SK-N-SH (cell line): ENCODE measurements at regions not wholly inside any gene's neighbourhood (a gene's known extent, or its start where the extent isn't known, plus 50 kb on each side); places are given as distances from the start of the nearest gene placed in this dataset.

ENCODE experiments used
- CTCF ChIA-PET: fragments of 300-600, 350-600 bp; formaldehyde crosslinking; extraction: SDS; loops from one replicate; lab custom pipeline; 2021; lab: Yijun Ruan, JAX
- POLR2A ChIA-PET: fragments of 350-600 bp; sonication (Branson Sonifier 250); formaldehyde crosslinking; extraction: SDS; loops from one replicate; lab custom pipeline; 2020; ENCODE audit warnings: antibody characterized with exemption, inconsistent platforms; lab: Yijun Ruan, JAX
- DNase-seq: peaks from one replicate; pipeline ENCODE4 v3.0.0; 2012
- H2AFZ ChIP-seq: fragments of 200-600 bp; sonication (generic); 2 replicates; pipeline ENCODE4 v1.8.1; 2016; ENCODE audit warnings: antibody characterized with exemption, mild to moderate bottlenecking, low read depth
- H3F3A ChIP-seq: fragments of 200-600 bp; sonication (generic); replicated peaks from 2 replicates; pipeline ENCODE3; 2016; ENCODE audit warnings: antibody characterized with exemption, mild to moderate bottlenecking; ENCODE audit not compliant: insufficient read depth
- H3K27ac ChIP-seq, 2 experiments: fragments of 200-500 bp in 1 of 2; fragments of 200-600 bp in 1 of 2; sonication (Bioruptor generic) in 1 of 2; sonication (generic), shearing (Covaris generic) in 1 of 2; 2 replicates each; pipeline versions ENCODE4 v1.5.1 to v1.6.1; 2014 to 2016; ENCODE audit warnings: low read depth in 2 of 2, inconsistent platforms in 1 of 2, low read length in 1 of 2, mild to moderate bottlenecking in 1 of 2, mixed read lengths in 1 of 2
- H3K27me3 ChIP-seq: fragments of 200-600 bp; sonication (generic), shearing (Covaris generic); 2 replicates; pipeline ENCODE4 v1.6.1; 2016; ENCODE audit warnings: mixed run types; ENCODE audit not compliant: insufficient read depth
- H3K36me3 ChIP-seq, 2 experiments: fragments of 200-500 bp in 1 of 2; fragments of 200-600 bp in 1 of 2; sonication (Bioruptor generic) in 1 of 2; sonication (generic) in 1 of 2; replicated peaks in 1 of 2; 2 replicates each; pipeline versions ENCODE3 to v1.5.1; 2014 to 2016; ENCODE audit warnings: low read length in 1 of 2, mild to moderate bottlenecking in 1 of 2; ENCODE audit not compliant: insufficient read depth in 2 of 2, control insufficient read depth in 1 of 2
- H3K4me1 ChIP-seq, 2 experiments: fragments of 200-500 bp in 1 of 2; fragments of 200-600 bp in 1 of 2; sonication (Bioruptor generic) in 1 of 2; sonication (generic), shearing (Covaris generic) in 1 of 2; 2 replicates each; pipeline versions ENCODE4 v1.5.1 to v1.6.1; 2014 to 2016; ENCODE audit warnings: low read depth in 1 of 2, low read length in 1 of 2, mixed run types in 1 of 2; ENCODE audit not compliant: insufficient read depth in 2 of 2, control insufficient read depth in 1 of 2
- H3K4me2 ChIP-seq: fragments of 200-600 bp; sonication (generic), shearing (Covaris generic); 2 replicates; pipeline ENCODE4 v1.6.1; 2017; ENCODE audit warnings: mixed run types
- H3K4me3 ChIP-seq, 2 experiments: fragments of 200-500 bp in 1 of 2; fragments of 200-600 bp in 1 of 2; sonication (Bioruptor generic) in 1 of 2; sonication (generic), shearing (Covaris generic) in 1 of 2; 2 replicates each; pipeline versions ENCODE4 v1.5.1 to v1.8.1; 2014 to 2016; ENCODE audit warnings: low read depth in 2 of 2, inconsistent platforms in 1 of 2, low read length in 1 of 2, mild to moderate bottlenecking in 1 of 2, mixed read lengths in 1 of 2, moderate library complexity in 1 of 2
- H3K79me2 ChIP-seq: fragments of 200-600 bp; sonication (generic); 2 replicates; pipeline ENCODE4 v1.8.1; 2017; ENCODE audit warnings: mild to moderate bottlenecking; ENCODE audit not compliant: insufficient read depth
- H3K9ac ChIP-seq: fragments of 200-600 bp; sonication (generic); 2 replicates; pipeline ENCODE4 v1.6.1; 2017; ENCODE audit warnings: mixed run types
- H3K9me2 ChIP-seq: fragments of 200-600 bp; sonication (generic); 2 replicates; pipeline ENCODE4 v1.6.1; 2017; ENCODE audit warnings: mixed run types
- H3K9me3 ChIP-seq: fragments of 200-600 bp; sonication (generic); 2 replicates; pipeline ENCODE4 v1.6.1; 2017; ENCODE audit warnings: mixed run types, mild to moderate bottlenecking, moderate library complexity
- H4K20me1 ChIP-seq: fragments of 200-600 bp; sonication (generic); 2 replicates; pipeline ENCODE4 v1.6.1; 2017; ENCODE audit warnings: mild to moderate bottlenecking, mixed run types; ENCODE audit not compliant: insufficient read depth
- CHD2 ChIP-seq: fragments of 150-350 bp; IDR thresholded peaks from 2 replicates; pipeline ENCODE4 v1.6.1; 2018; ENCODE audit warnings: low read length; ENCODE audit not compliant: partially characterized antibody
- EP300 ChIP-seq, 2 experiments: IDR thresholded peaks; 2 replicates each; pipeline versions ENCODE4 v1.4.0 to v1.6.1; 2012; ENCODE audit warnings: borderline replicate concordance in 1 of 2, low read depth in 1 of 2, low read length in 1 of 2
- FOXJ3 ChIP-seq: sonication (generic); formaldehyde crosslinking; IDR thresholded peaks from 2 replicates; pipeline ENCODE4 v1.5.1; 2020; ENCODE audit warnings: mild to moderate bottlenecking, missing genetic modification reagents
- FOXM1 ChIP-seq: IDR thresholded peaks from 2 replicates; pipeline ENCODE4 v1.4.0; 2012; ENCODE audit warnings: low read depth, mild to moderate bottlenecking
- JUND ChIP-seq: IDR thresholded peaks from 2 replicates; pipeline ENCODE4 v1.4.0; 2012
- MAX ChIP-seq: IDR thresholded peaks from 2 replicates; pipeline ENCODE4 v1.4.0; 2012; ENCODE audit warnings: low read depth
- NFIC ChIP-seq: IDR thresholded peaks from 2 replicates; pipeline ENCODE4 v1.4.0; 2012; ENCODE audit warnings: borderline replicate concordance
- NRF1 ChIP-seq: IDR thresholded peaks from 2 replicates; pipeline ENCODE4 v1.6.1; 2012; ENCODE audit warnings: low read depth, mild to moderate bottlenecking, low read length
- POLR2AphosphoS5 ChIP-seq: IDR thresholded peaks from 2 replicates; pipeline ENCODE4 v1.6.1; 2012; ENCODE audit warnings: low read depth, low read length
- RAD21 ChIP-seq: IDR thresholded peaks from 2 replicates; pipeline ENCODE4 v1.6.1; 2012; ENCODE audit warnings: mild to moderate bottlenecking, low read length
- RCOR1 ChIP-seq: fragments of 150-350 bp; IDR thresholded peaks from 2 replicates; pipeline ENCODE4 v1.6.1; 2017; ENCODE audit warnings: antibody characterized with exemption, low read length
- RFX5 ChIP-seq: IDR thresholded peaks from 2 replicates; pipeline ENCODE4 v1.6.1; 2012; ENCODE audit warnings: mild to moderate bottlenecking, improper control_type of control experiment, low read length
- TAF1 ChIP-seq: IDR thresholded peaks from 2 replicates; pipeline ENCODE4 v1.6.1; 2012; ENCODE audit warnings: low read depth, mild to moderate bottlenecking, low read length, moderate library complexity, borderline replicate concordance
- TCF12 ChIP-seq: IDR thresholded peaks from 2 replicates; pipeline ENCODE4 v1.4.0; 2012
- USF1 ChIP-seq: IDR thresholded peaks from 2 replicates; pipeline ENCODE4 v1.4.0; 2012; ENCODE audit warnings: low read depth, borderline replicate concordance
- USF2 ChIP-seq: fragments of 150-350 bp; IDR thresholded peaks from 2 replicates; pipeline ENCODE4 v1.6.1; 2017; ENCODE audit warnings: antibody characterized with exemption, low read length, low read depth, borderline replicate concordance
- YY1 ChIP-seq: IDR thresholded peaks from 2 replicates; pipeline ENCODE4 v1.4.0; 2012; ENCODE audit warnings: low read depth, mild to moderate bottlenecking
- ZBTB33 ChIP-seq: IDR thresholded peaks from 2 replicates; pipeline ENCODE4 v1.4.0; 2012; ENCODE audit warnings: low read depth, borderline replicate concordance
- WGBS: methylation state at CpG from one replicate; pipeline ENCODE4 v1.1.6; 2017; ENCODE audit warnings: low lambda C conversion rate; 5-methylcytosine and 5-hydroxymethylcytosine counted together

GRCh38 chr13:53326716-53327115 lies 298.1 kb downstream of the OLFM4 start:
- H3K9ac ChIP-seq: no peak overlapping the region
- H2AFZ ChIP-seq: no peak overlapping the region
- H3F3A ChIP-seq: no peaks in the 10 kb centered on the region
- DNase-seq: no peak
- H3K27me3 ChIP-seq: no peaks in the 10 kb centered on the region
- H3K27ac ChIP-seq: no peak overlapping the region
- whole genome bisulfite sequencing: 0% methylated on average over 1 of the region's 1 CpG
- no peaks in the 10 kb centered on the region for H3K79me2 ChIP-seq
- no peaks in the 10 kb centered on the region for H3K9me3 ChIP-seq
- CTCF ChIA-PET: no interaction called here
- H4K20me1 ChIP-seq: no peaks in the 10 kb centered on the region
- TF ChIP-seq POLR2AphosphoS5: no peak
- no peak for TF ChIP-seq CHD2
- TF ChIP-seq TAF1: no peak
- POLR2A ChIA-PET: no interaction called here
- H3K36me3 ChIP-seq: no peaks in the 10 kb centered on the region
- H3K4me2 ChIP-seq: no peak overlapping the region
- H3K4me1 ChIP-seq: no peaks in the 10 kb centered on the region
- H3K4me3 ChIP-seq: no peak overlapping the region
- no peaks in the 10 kb centered on the region for H3K9me2 ChIP-seq

- Histone ChIP-seq H3F3A (no peaks in the 10 kb centered on the region), H3K4me1 (no peaks in the 10 kb centered on the region), H3K36me3 (no peaks in the 10 kb centered on the region), H3K4me2 (no peak overlapping the region), H3K27ac (no peak overlapping the region), H3K9me2 (no peaks in the 10 kb centered on the region), H3K9ac (no peak overlapping the region), H3K4me3 (no peak overlapping the region), H2AFZ (no peak overlapping the region), H3K79me2 (no peaks in the 10 kb centered on the region), H3K27me3 (no peaks in the 10 kb centered on the region), H3K9me3 (no peaks in the 10 kb centered on the region), H4K20me1 (no peaks in the 10 kb centered on the region)
- no peak for DNase-seq
- TF ChIP-seq EP300 (IDR thresholded peaks at IDR 0.05; ENCODE audit: borderline replicate concordance in 1 of 2, low read depth in 1 of 2, low read length in 1 of 2): no peak
- TF ChIP-seq POLR2AphosphoS5: no peak
- TF ChIP-seq FOXM1: no peak
- no peak for TF ChIP-seq YY1
- TF ChIP-seq TCF12: no peak
- no peak for TF ChIP-seq NFIC
- no peak for TF ChIP-seq CHD2
- no peak for TF ChIP-seq RAD21
- TF ChIP-seq RFX5: no peak
- no peak for TF ChIP-seq USF2
- no peak for TF ChIP-seq JUND
- TF ChIP-seq NRF1: no peak
- no peak for TF ChIP-seq FOXJ3
- TF ChIP-seq MAX: no peak
- no peak for TF ChIP-seq ZBTB33
- no peak for TF ChIP-seq USF1
- TF ChIP-seq TAF1: no peak
- no peak for TF ChIP-seq RCOR1
- 37% methylated on average over 4 of the region's 4 CpGs for WGBS
- POLR2A ChIA-PET: no interaction called here
- CTCF ChIA-PET: no interaction called here
Observed at GRCh38 chr13:53327680-53328315, 299.2 kb downstream of the OLFM4 start.
